OCI-M2 (cell line): ENCODE measurements at regions not wholly inside any gene's neighbourhood (a gene's known extent, or its start where the extent isn't known, plus 50 kb on each side); places are given as distances from the start of the nearest gene placed in this dataset.

Experiments used
- DNase-seq: peaks from one replicate; lab custom pipeline; 2025; ENCODE audit not compliant: unreplicated experiment; lab: John Stamatoyannopoulos, UW

DNA sequence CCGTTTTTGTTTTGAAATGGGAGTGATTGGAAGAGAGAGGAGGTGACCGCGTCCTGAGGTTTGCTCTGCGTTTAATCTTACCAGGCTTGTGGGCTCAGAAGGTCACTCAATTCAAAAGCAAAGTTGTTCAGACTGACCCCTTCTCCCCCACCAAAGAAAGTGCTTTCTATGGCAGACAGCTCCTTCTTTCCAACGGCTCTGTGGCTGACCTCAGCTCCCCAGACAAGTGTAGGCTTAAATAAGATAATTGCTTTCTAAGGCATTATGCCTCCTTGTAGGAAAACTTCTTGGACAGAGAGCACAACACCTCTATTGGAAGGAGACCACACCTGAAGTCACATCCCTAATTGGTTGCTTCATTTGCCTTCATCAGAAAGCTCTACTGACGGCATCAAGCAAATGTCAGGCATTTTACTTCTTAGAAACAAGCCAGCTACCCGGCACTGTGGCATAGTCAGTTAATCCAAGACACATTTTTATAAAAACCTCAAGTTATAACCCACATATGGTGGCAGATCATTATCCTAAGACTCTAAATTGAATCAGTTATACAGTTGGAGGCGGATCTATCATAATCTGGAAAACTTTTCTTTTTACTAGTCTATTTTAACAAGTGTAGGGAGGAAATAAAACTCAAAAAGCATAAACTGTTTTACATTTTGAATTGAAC lies 94.9 kb downstream of the TMEM174 start:
- no peak for DNase-seq

DNA sequence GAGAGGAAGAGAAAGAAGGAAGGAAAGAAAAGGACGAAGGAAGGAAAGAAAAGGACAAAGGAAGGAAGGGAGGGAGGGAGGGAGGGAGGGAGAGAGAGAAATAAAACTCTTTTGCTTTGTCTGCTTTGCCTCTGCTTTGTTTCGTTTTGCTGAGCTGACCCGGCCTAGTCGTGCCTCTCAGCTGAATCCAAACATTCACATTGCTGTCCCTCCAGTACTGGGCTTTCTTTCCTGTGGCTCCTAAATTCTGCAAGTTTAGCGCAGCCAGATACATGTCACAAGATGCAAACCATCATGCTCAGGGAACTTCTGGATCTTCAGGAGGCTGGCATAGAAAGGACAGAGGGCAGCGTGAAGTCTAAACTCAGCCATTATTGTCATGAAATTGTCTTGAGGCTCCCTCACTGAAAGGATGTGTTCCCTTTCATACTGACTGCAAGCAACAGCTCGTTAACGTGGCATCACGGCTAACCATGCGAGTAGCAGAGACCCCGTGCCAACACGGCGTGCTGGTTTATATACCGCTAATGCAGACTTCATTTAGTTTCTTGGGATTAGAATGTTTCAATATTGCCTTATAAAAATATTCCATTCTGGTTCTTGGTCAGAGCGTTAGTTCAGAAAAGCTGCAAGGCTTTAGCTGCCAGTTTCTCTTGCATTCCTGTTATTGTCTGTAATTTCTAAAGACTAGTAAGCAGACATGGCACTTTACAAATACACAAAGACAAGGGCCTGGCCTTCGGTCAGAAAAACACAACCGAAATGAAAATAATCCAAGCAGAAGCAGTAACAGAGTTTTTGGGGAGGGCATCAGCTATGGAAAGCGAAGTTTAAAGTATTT lies 94.2 kb downstream of the TMEM174 start:
- DNase-seq, result no peak

DNA sequence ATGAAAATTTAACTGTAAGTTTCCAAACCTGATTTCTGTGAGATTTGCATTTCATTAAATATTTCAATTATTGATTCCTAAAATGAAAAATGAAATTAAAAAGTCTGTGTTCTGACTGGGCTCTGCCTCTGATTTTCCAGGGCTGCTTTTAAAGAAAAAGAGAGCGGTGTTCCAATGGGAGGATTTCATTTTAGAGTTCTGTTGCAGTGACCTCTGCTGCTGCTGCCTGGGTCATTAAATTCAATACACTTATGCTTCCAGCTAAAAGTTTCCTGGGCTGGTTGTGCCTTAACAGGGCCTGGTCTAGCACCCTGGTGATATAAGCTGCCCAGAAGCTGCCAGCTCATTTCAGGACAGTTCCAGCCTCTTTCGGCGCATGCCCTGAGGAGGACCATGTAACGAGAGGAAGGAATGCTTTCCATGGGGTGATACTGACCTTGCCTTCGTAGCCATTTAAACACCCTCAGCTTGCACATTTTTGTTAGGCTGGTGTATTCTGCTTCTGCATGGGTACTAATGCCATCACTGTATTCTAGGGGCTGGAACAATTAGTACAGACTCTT lies 93.3 kb downstream of the TMEM174 start:
- no peak for DNase-seq

DNA sequence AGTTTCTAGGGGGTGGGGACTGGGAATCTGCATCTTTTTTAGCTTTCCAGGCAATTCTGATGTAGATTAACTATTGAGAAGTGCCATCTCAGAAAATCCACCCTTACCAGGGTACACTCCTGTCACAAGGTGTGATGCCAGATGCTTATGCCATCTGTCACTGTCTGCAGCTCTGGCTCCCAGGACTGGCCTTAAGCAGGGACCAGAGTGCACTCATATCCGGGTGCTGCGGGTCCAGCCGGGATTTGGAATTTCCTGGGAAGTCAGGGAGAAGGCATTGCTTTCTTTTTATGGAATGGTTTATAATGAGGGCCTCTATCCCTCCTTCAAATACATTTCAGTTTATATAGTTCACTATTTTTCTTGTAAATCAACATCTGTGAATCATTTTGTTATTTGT lies 92.6 kb downstream of the TMEM174 start:
- DNase-seq, result no peak

DNA sequence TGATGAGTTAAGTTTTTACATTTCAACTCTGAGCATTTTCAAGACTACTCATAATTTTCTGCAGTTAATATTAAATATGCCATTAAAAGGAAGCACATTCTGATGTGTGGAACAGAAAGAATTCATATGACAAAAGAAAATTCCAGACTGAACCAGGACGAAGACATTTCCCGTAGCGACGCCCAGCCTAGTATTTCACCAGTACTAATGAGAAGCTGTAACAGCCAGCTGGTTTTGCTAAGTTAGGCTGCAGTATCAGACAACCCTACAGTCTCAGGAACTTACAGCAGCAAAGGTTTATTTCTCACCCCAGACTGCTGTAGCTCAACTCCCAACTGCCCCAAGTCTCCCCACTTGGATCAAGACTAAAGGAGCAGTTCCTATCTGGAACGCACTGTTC lies 91.6 kb downstream of the TMEM174 start:
- no peak for DNase-seq

DNA sequence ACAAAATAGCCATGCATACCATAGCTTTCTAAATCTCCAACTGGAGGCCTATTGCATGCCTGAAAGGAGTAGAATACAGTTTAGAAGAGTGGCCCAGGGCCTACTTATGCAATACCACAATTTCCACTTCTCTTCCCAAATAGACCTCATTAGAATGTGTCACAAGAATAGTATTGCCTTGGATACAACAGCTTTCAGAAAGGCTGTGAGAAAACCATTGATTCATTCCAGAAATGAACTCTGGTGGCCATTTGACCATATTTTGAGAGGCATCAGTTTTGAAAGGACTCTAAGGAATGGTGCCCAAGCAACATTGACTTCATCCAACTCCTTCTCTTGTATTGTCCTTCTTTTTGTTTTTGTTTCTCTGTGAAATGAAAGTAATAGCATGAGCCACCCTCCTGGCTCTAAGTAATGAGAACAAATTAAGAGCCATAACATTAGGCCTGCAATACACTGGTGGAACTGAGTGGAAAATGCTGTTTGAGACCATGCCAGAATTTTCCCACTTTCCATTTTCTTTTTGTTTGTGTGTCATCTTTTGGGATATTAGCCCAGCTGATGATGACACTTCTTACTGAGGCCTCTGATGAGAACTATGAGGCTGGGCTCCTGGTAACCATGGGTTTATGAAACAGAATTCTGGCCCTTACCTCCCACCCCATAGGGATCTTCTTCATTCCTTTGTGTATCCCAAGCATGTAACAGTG lies 90.2 kb downstream of the TMEM174 start:
- no peak for DNase-seq

DNA sequence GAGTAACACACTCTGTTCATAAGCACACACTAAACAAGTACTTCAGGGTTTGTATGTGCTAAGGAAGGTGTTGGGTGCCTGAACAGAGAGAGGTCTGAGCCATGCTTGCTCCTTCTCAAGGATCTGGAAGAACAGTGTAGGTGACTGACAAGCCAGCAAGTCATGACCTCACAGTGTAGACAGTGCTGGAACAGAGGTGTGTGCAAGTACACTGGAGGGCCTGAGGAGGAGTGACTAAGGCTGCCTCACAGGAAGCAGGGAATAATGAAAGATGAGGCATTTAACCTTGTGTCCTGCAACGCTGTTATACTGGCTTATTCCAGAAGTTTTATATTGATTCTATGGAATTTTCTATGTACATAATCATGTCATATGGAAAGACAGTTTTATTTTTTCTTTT lies 83.9 kb downstream of the TMEM174 start:
- no peak for DNase-seq

DNA sequence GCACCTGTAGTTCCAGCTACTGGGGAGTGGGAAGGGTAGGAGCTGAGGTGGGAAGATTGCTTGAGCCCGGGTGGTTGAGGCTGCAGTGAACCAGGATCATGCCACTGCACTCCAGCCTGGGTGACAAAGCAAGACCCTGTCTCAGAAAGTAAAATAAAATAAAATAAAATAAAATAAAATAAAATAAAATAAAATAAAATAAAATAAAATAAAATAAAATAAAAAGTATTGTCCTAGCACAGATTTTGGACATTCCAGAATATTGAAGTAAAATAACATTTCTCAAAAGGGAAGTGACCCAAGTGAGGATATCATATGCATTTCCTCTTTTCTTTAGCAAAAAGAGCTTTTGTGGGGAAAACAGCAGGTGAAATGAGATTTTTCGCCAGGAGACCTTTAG lies 83.5 kb downstream of the TMEM174 start:
- DNase-seq, result no peak

DNA sequence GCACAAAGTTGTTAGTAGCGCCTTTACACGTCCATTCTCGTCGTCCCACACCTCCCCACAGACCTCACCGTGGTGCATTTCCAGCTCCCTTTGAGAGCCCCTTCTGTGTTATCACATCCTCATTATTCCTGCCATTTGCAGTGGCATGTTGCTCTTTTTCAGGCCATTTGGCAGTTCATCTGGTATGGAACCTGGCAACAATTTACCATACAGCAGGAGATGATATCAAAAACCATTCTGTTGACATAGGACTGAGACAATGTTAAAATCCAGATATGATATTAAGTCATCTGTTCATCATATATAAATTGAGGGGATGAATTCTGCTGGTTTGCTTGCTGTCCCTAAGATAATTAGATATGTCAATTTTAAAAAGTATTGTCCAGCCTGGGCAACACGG lies 83.0 kb downstream of the TMEM174 start:
- no peak for DNase-seq

DNA sequence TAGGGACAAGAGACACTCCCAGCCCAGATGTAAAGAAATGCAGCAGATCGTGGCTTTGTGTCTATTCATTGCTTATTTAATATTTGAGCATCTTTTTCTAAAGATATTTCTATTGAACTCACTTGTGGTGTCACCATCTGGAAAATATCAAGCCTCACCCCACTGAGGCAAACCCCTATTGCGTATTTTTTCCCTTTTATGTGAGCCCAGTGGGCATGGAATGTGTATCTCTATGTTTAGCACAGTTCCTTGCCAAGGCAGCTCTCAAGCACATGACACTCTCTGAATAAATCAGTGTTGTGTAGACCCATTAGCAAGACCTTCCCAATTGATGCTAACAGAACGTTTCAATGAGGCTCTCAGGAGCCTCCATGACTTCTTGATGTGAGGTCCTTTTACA lies 81.6 kb downstream of the TMEM174 start:
- DNase-seq, result no peak

DNA sequence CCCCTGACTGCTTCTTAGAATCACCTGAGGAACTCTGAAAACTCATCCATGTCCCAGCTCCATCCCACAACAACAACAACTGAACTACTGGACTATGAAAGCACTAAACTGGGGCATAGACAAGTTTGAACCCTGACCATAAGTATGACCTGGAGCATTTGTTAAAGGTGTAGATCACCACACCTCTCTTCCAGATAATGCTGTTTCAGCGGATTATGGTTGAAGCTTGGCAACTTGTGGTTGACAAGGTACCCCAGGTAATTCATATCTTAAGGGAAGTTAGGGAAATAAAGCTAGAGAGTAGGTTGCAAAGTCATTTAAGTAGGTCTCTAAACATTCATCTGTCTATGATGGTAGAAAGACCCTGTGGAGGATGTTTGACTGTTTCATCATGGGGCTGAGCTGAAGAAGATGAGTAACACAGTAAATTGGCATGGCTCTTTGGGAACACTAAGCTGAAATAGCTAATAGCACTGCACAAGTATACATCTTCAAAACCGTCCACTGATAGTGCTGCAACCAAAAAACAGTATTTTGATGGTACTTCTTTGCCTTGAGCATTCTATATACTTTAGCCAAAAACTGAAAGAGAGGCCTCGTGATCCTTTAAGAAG lies 80.2 kb downstream of the TMEM174 start:
- no peak for DNase-seq

DNA sequence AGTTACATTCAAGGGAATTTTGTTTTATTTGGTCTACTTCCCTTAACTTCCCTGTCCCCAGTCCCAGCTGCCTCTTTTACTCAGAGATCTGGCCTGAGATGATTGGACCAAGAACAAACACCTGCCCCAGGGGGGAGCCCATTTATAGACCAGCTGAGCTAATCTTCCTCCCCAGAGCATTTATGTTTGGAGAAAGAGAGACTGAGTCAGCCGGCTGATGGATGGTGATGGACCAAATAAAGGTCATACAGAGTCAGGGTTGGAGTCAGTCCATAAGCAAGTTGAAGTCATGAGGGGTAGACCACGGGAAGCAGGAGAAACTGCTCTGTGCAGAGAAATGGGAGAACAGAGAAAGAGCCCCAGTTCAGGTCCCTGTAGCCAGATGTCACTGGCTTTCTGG lies 77.7 kb downstream of the TMEM174 start:
- DNase-seq, result no peak

DNA sequence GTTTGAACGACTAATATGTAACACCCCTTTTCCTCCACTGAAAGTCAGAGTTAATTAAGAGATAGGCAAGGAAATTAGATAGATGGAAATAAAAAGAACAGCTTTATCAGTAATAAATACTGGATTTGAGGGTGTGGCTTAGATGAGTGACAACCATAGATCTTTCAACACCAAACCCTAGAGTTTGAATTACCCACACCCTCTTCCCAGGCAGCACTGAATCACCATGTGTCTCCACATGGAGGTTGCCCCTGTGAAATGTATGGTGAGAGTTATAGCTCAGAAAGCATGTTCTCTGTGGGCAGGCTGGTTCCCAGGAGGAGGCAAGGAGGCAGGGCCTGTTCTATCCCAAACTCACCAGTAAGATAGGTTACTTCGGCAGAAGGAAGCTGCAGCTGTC lies 69.7 kb downstream of the TMEM174 start:
- DNase-seq, result no peak

DNA sequence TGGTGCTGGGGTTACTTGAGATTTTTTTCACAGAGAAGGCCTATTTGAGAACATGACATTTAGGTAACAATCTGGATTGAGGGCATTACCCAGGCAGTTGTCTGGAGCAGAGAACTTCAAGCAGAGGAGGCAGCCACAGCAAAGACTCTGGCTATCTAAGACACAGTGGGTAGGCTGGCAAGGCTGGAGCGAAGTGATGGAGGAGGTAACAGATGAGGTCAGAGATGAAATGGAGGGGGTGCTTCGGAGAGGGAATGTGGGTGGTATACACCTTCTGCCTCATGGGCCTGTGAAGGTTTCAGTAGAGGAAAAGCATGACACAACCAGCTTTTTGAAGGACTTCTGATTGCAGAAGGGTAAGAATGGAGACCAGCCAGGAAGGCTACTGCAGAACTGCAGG lies 65.9 kb downstream of the TMEM174 start:
- no peak for DNase-seq

DNA sequence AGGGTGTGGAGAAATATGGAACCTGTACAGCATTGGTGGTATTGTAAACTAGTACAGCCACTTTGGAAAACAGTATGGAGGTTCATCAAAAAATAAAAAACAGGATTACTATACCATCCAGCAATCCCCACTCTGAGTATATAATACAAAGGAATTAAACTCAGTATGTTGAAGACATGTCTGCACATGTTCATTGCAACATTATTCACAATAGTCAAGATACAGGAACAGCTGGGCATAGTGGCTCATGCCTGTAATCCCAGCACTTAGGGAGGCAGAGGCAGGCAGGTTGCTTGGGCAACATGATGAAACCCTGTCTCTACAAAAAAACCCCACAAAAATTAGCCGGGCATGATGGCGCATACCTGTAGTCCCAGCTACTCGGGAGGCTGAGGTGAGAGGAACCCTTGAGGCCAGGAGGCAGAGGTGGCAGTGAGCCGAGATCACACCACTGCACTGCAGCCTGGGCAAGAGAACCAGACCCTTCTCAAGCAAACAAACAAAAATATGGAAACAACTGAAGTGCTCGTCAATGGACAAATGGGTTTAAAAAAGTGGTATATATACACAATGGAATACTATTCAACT lies 63.6 kb downstream of the TMEM174 start:
- DNase-seq, result no peak

DNA sequence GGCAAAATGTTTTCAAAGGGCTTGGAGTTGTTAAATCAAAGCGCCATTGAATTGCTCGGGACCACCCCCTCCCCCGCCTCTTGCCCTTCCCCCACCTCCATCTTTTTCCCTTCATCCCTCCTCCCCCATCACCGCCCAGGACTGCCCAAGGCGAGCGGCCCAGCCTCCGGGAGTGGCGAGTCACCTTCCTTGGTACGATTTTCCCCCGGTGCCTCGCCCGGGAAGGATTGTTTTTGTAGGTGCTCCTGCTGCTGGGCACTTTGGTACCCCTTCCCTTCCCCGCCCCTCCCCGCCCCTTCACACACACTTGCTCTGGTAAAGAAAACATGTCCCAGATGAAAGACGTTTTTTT lies 61.2 kb downstream of the TMEM174 start:
- DNase-seq, result no peak

DNA sequence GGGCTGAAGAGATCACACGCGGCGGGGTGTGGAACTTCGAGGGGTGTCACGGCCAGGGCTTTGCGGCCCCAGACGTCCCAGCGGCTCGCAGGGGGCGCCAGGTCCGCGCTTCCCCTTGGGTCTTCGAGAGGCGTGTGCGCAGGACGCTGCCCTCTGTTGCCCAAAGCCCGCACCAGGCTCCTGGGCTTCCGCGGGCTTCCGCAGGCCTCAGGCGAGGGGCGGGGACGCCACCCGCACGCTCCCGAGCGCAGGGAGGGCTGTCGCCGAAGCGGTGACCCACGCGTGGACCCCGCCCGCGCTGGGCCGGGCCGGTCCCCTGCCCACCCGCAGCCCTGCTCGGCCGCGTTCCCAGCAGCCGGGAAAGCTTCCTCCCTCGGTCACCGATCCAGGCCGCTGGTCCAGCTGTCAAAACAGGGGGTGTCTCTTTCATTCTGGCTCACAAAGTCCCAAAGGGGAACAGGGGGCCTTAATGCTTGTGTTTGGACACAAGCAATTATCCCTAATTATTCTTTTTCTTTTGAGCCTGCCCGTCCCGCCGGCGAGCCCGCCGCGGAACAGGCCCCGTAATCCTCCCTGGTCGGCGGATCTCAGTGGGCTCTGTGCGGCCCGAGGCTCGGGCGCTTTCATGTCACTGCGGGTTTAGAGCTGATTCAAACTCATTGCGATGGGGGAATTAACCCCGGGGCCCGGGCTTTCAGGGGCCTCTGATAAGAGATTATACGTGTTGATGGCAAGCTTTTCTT lies 60.6 kb downstream of the TMEM174 start:
- no peak for DNase-seq

DNA sequence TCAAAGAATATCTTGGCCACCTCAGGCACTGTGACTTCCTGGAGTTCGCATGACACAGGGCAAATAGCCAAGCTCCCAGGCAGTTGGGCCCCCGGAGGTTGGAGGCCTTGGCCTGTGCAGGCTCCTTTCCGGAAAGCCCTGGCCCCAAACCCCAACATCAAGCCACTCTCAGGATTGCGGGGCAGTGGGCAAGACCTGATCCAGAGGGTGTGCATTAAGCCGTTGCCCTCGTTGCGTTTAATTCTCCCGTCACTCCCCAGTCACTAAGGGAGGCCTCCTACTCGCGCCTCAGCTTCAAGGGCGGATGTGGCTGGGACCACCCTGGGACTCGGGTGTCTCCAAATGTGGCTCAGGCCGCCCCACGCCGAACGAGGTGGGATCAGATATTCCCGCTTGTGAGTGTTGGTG lies 60.1 kb downstream of the TMEM174 start:
- no peak for DNase-seq

DNA sequence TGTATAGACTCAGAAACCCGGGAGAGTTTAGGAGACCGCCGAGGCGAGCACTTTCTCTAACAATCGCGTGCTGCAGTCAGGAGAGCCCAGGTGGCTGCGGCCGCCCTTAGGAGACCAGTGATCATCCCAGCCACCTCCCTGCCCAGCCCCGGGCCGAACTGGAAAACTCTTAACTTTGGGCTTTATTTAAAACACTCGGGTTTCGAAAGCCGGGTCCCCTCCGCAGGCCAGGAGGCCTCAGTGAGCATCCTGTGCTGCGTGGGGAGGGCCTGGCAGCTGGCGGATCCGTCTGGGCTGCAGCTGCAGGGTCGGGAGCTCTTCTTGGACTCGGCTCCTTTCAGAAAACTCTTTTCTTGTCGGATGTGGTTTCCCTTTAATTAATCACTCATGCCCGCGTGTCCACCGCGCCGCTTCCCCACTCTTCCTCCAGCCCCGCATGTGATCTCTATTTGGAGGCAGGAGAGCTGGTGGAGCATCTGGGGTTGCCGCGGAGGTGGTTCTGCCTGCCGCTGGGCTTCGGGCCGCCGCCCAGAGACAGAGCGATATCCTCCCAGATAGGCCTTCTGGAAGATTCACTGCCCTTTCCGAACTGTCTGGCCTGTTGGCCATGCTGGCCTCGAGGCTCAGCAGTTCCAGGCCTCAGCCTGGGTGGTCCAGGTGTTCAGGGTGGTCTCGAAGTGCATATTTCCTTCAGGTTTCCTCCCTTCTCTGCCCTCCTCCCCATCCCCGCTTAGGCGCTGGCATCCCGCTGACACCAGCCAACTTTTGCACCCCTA lies 59.5 kb downstream of the TMEM174 start:
- DNase-seq, result no peak
